ENCODE measurements at regions not wholly inside any gene's neighbourhood (a gene's known extent, or its start where the extent isn't known, plus 50 kb on each side); places are given as distances from the start of the nearest gene placed in this dataset.

DNA sequence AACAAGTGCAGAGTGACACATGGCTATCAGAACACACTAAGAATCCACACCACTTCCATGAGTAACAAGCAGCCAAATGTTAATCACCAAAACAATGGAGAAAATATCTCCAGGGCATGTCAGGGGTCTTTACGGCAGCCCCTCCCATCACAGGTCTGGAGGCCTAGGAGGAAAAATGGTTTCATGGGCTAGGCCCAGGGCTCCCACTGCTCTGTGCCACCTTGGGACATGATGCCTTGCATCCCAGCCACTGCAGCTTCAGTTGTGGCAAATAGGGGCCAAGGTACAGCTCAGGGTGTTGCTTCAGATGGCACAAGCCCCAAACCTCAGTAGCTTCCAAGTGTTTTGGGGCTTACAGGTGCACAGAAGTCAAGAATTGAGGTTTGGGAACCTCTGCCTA, 66.6 kb downstream of the NEURL3 start:
- H3K36me3 Mint-ChIP-seq (ENCODE audit: insufficient read depth), result no peaks in the 10 kb centered on the region
- no peaks in the 10 kb centered on the region for H3K4me1 Mint-ChIP-seq (ENCODE audit: low read depth)
- peaks cover 4% of the 10 kb centered on the region for H3K9me3 Mint-ChIP-seq
- no peak for ATAC-seq
- no peak overlapping the region for H3K4me3 Mint-ChIP-seq
- peaks cover 6% of the 10 kb centered on the region for H3K27me3 Mint-ChIP-seq (ENCODE audit: low read depth)
- DNase-seq, result no peak

DNA sequence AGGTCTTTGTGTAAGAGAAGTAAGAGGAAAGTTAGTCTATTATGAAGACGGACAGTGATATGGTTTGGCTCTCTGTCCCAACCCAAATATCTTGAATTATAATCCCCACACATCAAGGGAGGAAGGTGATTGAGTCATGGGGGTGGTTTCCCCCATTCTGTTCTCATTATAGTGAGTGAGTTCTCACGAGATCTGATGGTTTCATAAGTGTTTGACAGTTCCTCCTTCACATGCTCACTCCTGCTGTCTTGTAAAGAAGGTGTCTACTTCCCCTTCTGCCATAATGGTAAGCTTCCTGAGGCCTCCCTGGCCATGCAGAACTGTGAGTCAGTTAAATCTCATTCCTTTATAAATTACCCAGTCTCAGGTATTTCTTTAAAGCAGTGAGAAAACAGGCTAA, 67.6 kb downstream of the NEURL3 start:
- H3K9me3 Mint-ChIP-seq, result peaks cover 4% of the 10 kb centered on the region
- H3K27me3 Mint-ChIP-seq (ENCODE audit: low read depth), result peaks cover 6% of the 10 kb centered on the region

DNA sequence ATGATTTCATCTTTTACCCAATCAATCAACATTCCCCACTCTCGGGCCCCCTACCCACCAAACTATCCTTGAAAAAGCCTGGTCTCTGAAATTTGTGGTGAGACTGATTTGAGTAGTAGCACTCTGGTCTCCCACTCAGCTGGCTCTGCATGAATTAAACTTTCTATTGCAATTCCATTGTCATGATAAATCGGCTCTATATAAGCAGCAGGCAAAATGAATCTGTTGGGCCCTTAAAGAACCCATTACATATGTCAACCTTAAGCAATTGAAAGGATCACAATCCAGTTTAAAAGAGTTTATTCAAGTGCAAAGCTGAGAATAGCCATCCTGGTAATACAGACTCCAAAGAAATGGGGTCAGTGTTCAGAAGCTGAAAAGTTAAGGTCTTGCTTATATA, 68.2 kb downstream of the NEURL3 start:
- ATAC-seq (no peak), DNase-seq (no peak)
- peaks cover 4% of the 10 kb centered on the region for H3K9me3 Mint-ChIP-seq
- H3K4me3 Mint-ChIP-seq, result no peak overlapping the region
- H3K4me1 Mint-ChIP-seq (ENCODE audit: low read depth), result no peaks in the 10 kb centered on the region
- peaks cover 6% of the 10 kb centered on the region for H3K27me3 Mint-ChIP-seq (ENCODE audit: low read depth)
- H3K36me3 Mint-ChIP-seq (ENCODE audit: insufficient read depth), result no peaks in the 10 kb centered on the region

More for the DNA sequence above, 67.6 kb downstream of the NEURL3 start:
- no peaks in the 10 kb centered on the region for H3K36me3 Mint-ChIP-seq (ENCODE audit: insufficient read depth)
- no peak for ATAC-seq
- no peak overlapping the region for H3K4me3 Mint-ChIP-seq
- H3K4me1 Mint-ChIP-seq (ENCODE audit: low read depth), result no peaks in the 10 kb centered on the region
- no peak for DNase-seq

GRCh38 chr2:96436416-96436815, 68.7 kb downstream of the NEURL3 start:
- H3K4me3 Mint-ChIP-seq, result no peak overlapping the region

DNA sequence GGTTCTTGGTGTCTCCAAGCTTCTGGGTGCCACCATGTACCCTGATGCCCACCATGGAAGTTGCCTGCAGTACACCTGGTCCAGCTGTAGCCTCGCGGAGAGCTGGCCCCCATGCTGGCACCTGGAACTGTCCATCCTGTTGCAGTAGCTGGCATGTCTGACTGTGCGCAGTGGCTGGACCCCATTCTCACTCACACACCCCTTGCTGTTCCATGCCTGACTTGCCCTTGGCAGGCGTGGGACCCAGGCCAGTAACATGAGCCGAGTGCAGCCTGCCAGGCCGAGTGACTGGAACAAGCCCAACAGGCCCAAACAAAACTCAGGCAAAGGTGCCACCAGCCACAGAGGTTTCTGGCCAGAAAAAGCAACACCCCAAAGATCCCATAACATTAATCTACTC, 73.8 kb downstream of the NEURL3 start:
- peaks cover 13% of the 10 kb centered on the region for H3K27me3 Mint-ChIP-seq (ENCODE audit: low read depth)
- DNase-seq, result no peak
- H3K4me1 Mint-ChIP-seq (ENCODE audit: low read depth), result peaks cover 5% of the 10 kb centered on the region
- no peaks in the 10 kb centered on the region for H3K36me3 Mint-ChIP-seq (ENCODE audit: insufficient read depth)
- H3K9me3 Mint-ChIP-seq, result peaks cover 4% of the 10 kb centered on the region
- no peak overlapping the region for H3K4me3 Mint-ChIP-seq
- ATAC-seq, result no peak

More at GRCh38 chr2:96436416-96436815, 68.7 kb downstream of the NEURL3 start:
- Mint-ChIP-seq H3K4me1 (ENCODE audit: low read depth) (no peaks in the 10 kb centered on the region), H3K27me3 (ENCODE audit: low read depth) (peaks cover 6% of the 10 kb centered on the region), H3K36me3 (ENCODE audit: insufficient read depth) (no peaks in the 10 kb centered on the region), H3K9me3 (peaks cover 4% of the 10 kb centered on the region)
- DNase-seq (no peak), ATAC-seq (no peak)

- Mint-ChIP-seq H3K36me3 (ENCODE audit: insufficient read depth) (no peaks in the 10 kb centered on the region), H3K4me1 (ENCODE audit: low read depth) (peaks cover 5% of the 10 kb centered on the region), H3K27me3 (ENCODE audit: low read depth) (peaks cover 17% of the 10 kb centered on the region), H3K9me3 (peaks cover 4% of the 10 kb centered on the region), H3K4me3 (no peak overlapping the region)
- DNase-seq, result no peak
- no peak for ATAC-seq
Measured at GRCh38 chr2:96430394-96430988, 74.7 kb downstream of the NEURL3 start.

DNA sequence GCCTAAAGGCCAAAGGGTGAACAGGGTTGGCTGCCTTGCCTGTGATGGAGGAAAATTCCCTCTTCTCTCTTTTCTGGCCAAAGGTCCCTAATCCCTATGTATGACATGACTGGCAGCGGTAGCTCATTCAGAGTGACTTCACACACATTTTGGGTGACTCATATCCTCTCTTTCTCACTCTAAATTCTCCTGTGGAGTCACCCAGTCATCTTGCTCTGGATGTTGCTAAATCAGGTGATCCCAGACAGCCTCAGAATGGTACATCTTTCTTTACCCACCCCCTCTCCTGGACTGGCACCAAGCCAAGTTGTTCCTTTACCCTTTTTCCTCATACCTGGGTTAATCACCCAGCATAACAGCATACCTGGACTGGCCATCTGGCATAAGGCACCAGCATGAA, 77.2 kb downstream of the NEURL3 start:
- Mint-ChIP-seq H3K27me3 (ENCODE audit: low read depth) (peaks cover 22% of the 10 kb centered on the region), H3K4me3 (no peak overlapping the region), H3K4me1 (ENCODE audit: low read depth) (peaks cover 5% of the 10 kb centered on the region), H3K36me3 (ENCODE audit: insufficient read depth) (no peaks in the 10 kb centered on the region), H3K9me3 (peaks cover 4% of the 10 kb centered on the region)
- ATAC-seq (peak; percentile 82 to 90), DNase-seq (no peak)

DNA sequence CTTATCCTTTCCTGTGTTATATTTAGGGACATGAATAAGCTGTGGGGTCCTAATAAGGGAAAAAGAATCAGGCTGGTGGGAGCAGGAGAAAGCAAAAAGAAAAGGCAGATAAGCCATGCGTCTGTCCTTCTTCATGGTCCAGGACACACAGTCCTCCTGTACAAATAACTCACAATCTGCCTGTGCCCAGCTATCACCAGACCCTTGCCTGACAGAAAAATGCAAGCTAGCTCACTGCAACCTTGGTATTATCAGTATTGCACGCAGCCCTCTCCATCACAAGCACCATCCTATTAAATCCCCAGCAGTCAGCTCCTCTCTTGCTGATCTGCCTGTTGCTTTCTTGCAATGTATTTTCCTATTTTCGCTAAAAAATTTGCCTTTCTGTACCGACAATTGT, 78.0 kb downstream of the NEURL3 start:
- H3K9me3 Mint-ChIP-seq, result peaks cover 4% of the 10 kb centered on the region
- ATAC-seq (no peak), DNase-seq (no peak)
- H3K27me3 Mint-ChIP-seq (ENCODE audit: low read depth), result peaks cover 24% of the 10 kb centered on the region
- H3K4me1 Mint-ChIP-seq (ENCODE audit: low read depth), result peaks cover 5% of the 10 kb centered on the region
- H3K36me3 Mint-ChIP-seq (ENCODE audit: insufficient read depth), result no peaks in the 10 kb centered on the region
- no peak overlapping the region for H3K4me3 Mint-ChIP-seq

GRCh38 chr2:96423828-96424227, 81.3 kb downstream of the NEURL3 start:
- no peaks in the 10 kb centered on the region for H3K9me3 Mint-ChIP-seq
- DNase-seq (no peak), ATAC-seq (no peak)
- peaks cover 25% of the 10 kb centered on the region for H3K27me3 Mint-ChIP-seq (ENCODE audit: low read depth)
- no peaks in the 10 kb centered on the region for H3K36me3 Mint-ChIP-seq (ENCODE audit: insufficient read depth)
- no peak overlapping the region for H3K4me3 Mint-ChIP-seq
- H3K4me1 Mint-ChIP-seq (ENCODE audit: low read depth), result peaks cover 5% of the 10 kb centered on the region
